Esophagus muscularis mucosa (tissue), 4 donors: ENCODE measurements at regions not wholly inside any gene's neighbourhood (a gene's known extent, or its start where the extent isn't known, plus 50 kb on each side); places are given as distances from the start of the nearest gene placed in this dataset.
A peak's percentile ranks its signal among the peaks of the same experiment; 100 is the strongest.

ENCODE experiments used
- CTCF ChIP-seq, 3 experiments: fragments of 200-600 bp in 2 of 3; fragments of 450-650 bp in 1 of 3; sonication (generic) in 2 of 3; IDR thresholded peaks; one replicate each; pipeline ENCODE4 v1.5.1; 2017 to 2019; ENCODE audit warnings: antibody characterized with exemption in 3 of 3, mild to moderate bottlenecking in 2 of 3, moderate library complexity in 1 of 3
- EP300 ChIP-seq: sonication (generic); formaldehyde crosslinking; IDR thresholded peaks from one replicate; pipeline ENCODE4 v1.6.1; 2017; ENCODE audit warnings: antibody characterized with exemption
- POLR2A ChIP-seq: fragments of 450-650 bp; IDR thresholded peaks from one replicate; pipeline ENCODE4 v1.6.1; 2017; ENCODE audit warnings: antibody characterized with exemption, moderate library complexity, mild to moderate bottlenecking, low read depth

GRCh38 chr3:8324747-8325146 lies 176.9 kb upstream of the LMCD1 start:
- TF ChIP-seq POLR2A (no peak), CTCF (IDR thresholded peaks at IDR 0.05) (peak in 1 of 3 experiments; percentile 20), EP300 (no peak)
